ENCODE measurements at regions not wholly inside any gene's neighbourhood (a gene's known extent, or its start where the extent isn't known, plus 50 kb on each side); places are given as distances from the start of the nearest gene placed in this dataset.

DNA sequence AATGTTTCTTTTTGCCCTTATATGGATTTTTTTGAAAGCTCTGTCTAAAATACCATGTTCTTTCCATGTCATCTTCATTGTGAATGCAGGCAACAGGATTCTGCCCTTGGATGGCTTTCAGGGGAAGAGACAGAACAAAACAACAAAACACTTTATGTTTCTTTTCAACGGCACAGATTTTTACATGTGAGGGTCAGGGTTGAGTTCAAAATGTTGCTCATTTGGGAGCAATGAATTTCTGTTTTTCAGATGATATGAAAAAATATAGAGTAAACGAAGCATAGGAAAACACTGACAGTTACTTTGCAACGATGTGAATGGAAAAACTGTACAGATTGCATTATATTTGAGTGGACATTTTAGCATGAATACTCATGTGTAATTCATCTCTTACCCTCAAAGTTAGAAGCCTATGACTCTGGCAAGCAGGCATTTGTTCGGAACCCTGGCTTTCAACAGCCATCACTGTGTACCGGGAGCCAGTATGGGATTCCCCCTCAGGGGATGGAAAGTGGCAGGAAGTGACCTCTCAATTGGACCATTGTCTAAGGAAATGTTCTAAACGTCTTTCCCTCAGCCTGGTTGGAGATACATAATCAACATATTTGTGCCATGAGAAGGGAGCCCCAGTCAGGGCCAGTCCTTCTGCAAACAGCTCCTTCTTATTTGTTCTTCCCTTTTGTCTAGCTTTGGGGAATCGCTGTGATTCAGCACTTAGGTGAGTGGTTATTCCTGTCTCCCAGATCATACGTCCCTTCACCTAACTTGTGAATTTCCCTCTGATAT is 153.9 kb upstream of the MEF2C start:
- no peak for TF ChIP-seq POLR2A (IDR thresholded peaks at IDR 0.05; ENCODE audit: low read depth, low read length)
- no peak for TF ChIP-seq POLR2AphosphoS5 (IDR thresholded peaks at IDR 0.05; ENCODE audit: low read depth, low read length)
- TF ChIP-seq PAX5 (IDR thresholded peaks at IDR 0.05; ENCODE audit: insufficient read depth, low read length, severe bottlenecking) = no peak
- TF ChIP-seq TAF1 (IDR thresholded peaks at IDR 0.05; ENCODE audit: low read depth, low read length) = no peak
